ENCODE measurements at regions not wholly inside any gene's neighbourhood (a gene's known extent, or its start where the extent isn't known, plus 50 kb on each side); places are given as distances from the start of the nearest gene placed in this dataset.

DNA sequence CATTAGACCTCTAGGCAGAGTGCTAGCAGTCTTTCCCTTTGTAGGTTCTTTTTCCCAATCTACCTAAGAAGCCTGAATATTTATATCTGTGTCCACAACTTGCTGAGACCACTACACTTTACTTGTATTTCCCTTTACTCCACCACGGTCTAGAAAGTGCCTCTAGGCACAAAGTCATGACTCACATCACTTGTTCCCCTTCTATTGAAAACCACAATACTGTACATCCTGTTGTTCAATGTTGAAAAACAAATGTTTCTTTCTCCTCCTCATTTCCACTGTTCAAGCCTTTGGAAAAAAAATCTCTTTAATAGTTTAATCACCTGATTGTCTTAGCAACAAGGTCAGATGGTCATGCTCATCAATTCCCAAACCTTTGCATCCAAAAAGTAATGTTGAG, 326.7 kb downstream of the GUCY2F start:
- no peak for TF ChIP-seq POLR2AphosphoS5 (IDR thresholded peaks at IDR 0.05)
- TF ChIP-seq, protein P1, sequence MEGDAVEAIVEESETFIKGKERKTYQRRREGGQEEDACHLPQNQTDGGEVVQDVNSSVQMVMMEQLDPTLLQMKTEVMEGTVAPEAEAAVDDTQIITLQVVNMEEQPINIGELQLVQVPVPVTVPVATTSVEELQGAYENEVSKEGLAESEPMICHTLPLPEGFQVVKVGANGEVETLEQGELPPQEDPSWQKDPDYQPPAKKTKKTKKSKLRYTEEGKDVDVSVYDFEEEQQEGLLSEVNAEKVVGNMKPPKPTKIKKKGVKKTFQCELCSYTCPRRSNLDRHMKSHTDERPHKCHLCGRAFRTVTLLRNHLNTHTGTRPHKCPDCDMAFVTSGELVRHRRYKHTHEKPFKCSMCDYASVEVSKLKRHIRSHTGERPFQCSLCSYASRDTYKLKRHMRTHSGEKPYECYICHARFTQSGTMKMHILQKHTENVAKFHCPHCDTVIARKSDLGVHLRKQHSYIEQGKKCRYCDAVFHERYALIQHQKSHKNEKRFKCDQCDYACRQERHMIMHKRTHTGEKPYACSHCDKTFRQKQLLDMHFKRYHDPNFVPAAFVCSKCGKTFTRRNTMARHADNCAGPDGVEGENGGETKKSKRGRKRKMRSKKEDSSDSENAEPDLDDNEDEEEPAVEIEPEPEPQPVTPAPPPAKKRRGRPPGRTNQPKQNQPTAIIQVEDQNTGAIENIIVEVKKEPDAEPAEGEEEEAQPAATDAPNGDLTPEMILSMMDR (IDR thresholded peaks at IDR 0.05), result no peak
- TF ChIP-seq EP300 (IDR thresholded peaks at IDR 0.05; ENCODE audit: low read depth), result no peak
- TF ChIP-seq POLR2A (IDR thresholded peaks at IDR 0.05), result no peak
